D721Med (cell line): ENCODE measurements at regions not wholly inside any gene's neighbourhood (a gene's known extent, or its start where the extent isn't known, plus 50 kb on each side); places are given as distances from the start of the nearest gene placed in this dataset.

Source experiments
- DNase-seq: peaks from one replicate; pipeline ENCODE4 v3.0.0; 2011; ENCODE audit warnings: low spot score; ENCODE audit not compliant: insufficient read length
- FAIRE-seq: peaks from 2 replicates; lab custom pipeline; 2011; peaks lifted over from hg19 to GRCh38; lab: Jason Lieb, UNC
- CTCF ChIP-seq: IDR thresholded peaks from 2 replicates; pipeline ENCODE4 v1.5.1; 2012; ENCODE audit warnings: mild to moderate bottlenecking, control low read depth; ENCODE audit not compliant: insufficient read depth; ENCODE audit errors: missing control alignments

GRCh38 chr20:23245553-23246181, 104.9 kb upstream of the NXT1 start:
- no peak for TF ChIP-seq CTCF
- no peak for FAIRE-seq
- DNase-seq: no peak

GRCh38 chr20:23244916-23245552, 105.6 kb upstream of the NXT1 start:
- no peak for TF ChIP-seq CTCF
- FAIRE-seq: no peak
- no peak for DNase-seq

GRCh38 chr20:23244156-23244915, 106.3 kb upstream of the NXT1 start:
- no peak for TF ChIP-seq CTCF
- no peak for FAIRE-seq
- no peak for DNase-seq

- TF ChIP-seq CTCF: no peak
- FAIRE-seq (no peak), DNase-seq (no peak)
Observed at GRCh38 chr20:23243791-23244155, 106.8 kb upstream of the NXT1 start.

GRCh38 chr20:23242556-23243180, 107.9 kb upstream of the NXT1 start:
- no peak for DNase-seq
- no peak for FAIRE-seq
- no peak for TF ChIP-seq CTCF

GRCh38 chr20:23242104-23242503, 108.5 kb upstream of the NXT1 start:
- no peak for TF ChIP-seq CTCF
- DNase-seq (no peak), FAIRE-seq (no peak)

- no peak for TF ChIP-seq CTCF
- FAIRE-seq: no peak
- DNase-seq: no peak
Observed at GRCh38 chr20:23241416-23241815, 109.2 kb upstream of the NXT1 start.
